HG03442 (cell line): ENCODE measurements at regions not wholly inside any gene's neighbourhood (a gene's known extent, or its start where the extent isn't known, plus 50 kb on each side); places are given as distances from the start of the nearest gene placed in this dataset.
"Not testable (repeated sequence)": the region's sequence is repeated elsewhere in the genome, so short reads cannot be mapped to it uniquely, and the experiment has no call there.

Source experiments
- ATAC-seq: cut with Tn5 transposase; IDR thresholded peaks from one replicate; pipeline ENCODE4 v1.9.1; 2021; ENCODE audit warnings: mild to moderate bottlenecking, moderate library complexity; ENCODE audit not compliant: unreplicated experiment

DNA sequence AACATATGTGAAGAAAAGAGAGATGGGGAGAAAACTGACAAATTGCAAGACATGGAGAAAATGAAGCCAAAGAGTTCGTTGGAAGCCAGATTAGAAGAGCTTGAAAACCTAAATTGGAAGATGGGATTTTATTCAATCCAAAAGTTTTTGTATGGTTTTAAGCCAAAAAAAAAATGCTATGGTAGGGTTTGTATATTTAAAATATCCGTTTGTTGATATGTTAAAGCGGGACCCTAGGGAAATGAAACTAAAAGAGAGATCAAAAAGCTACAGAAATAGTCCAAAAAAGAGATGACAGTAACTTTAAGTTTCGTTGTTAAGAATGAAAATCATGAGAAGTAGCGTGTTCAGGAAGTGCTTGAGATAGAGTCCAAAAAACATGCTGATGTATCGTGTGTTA is 617.7 kb upstream of the ADGRL2 start:
- no peak for ATAC-seq

DNA sequence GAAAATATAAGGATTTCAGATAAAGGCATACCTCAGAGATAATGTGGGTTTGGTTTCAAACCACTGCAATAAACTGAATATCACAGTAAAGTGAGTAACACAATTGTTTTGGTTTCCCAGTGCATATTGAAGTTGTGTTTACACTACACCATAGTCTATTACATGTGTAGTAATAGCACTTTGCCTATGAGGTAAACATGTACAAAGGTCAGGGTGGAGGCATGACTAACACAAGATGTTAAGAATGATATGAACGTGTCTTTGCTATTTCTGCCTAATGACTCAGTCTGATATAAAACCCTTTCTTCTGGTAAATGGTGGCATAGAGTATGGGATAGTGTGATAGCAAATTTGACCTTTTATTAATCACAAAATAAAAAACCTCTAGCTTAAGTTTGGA is 621.5 kb upstream of the ADGRL2 start:
- ATAC-seq, result no peak

DNA sequence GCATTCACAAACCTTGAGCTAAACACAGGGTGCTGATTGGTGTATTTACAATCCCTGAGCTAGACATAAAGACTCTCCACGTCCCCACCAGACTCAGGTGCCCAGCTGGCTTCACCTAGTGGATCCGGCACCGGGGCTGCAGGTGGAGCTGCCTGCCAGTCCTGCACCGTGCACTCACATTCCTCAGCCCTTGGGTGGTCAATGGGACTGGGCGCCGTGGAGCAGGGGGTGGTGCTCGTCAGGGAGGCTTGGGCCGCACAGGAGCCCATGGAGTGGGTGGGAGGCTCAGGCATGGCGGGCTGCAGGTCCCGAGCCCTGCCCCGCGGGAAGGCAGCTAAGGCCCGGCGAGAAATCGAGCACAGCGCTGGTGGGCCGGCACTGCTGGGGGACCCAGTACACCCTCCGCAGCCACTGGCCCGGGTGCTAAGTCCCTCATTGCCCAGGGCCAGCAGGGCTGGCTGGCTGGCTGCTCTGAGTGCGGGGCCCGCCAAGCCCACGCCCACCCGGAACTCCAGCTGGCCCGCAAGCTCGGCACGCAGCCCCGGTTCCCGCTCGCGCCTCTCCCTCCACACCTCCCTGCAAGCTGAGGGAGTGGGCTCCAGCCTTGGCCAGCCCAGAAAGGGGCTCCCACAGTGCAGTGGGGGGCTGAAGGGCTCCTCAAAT is 622.2 kb upstream of the ADGRL2 start:
- ATAC-seq, result not testable (repeated sequence)

DNA sequence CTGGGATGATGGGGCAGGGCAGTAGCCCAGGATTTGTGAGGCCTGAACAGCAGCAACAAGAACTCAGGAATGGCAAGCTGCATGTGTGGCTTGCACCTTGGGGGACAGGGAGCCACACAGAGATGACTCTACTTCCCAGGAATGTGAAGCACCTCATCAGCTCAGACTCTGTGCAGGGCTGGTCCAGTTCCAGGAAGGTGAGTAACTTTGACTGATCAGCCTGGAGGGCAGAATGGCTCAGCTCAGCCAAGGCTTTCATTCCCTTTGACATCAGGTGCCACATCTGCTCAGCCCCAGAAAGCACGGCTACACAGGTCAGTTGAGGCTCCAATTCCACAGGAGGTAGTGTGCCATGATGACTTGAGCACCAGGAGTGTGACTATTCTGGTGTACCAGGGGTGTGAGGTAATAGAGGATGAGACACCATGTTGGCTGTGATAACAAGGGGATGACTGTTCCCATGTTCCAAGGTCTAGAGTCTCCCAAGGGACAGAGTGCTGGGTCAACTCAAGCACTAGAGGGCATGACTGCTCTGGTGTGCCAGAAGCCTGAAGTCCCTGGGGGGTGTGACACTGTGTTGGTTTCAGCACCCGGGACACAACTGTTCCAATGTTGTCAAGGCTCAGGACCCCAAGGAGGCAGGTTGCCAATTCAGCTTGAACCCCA is 625.8 kb upstream of the ADGRL2 start:
- no peak for ATAC-seq

DNA sequence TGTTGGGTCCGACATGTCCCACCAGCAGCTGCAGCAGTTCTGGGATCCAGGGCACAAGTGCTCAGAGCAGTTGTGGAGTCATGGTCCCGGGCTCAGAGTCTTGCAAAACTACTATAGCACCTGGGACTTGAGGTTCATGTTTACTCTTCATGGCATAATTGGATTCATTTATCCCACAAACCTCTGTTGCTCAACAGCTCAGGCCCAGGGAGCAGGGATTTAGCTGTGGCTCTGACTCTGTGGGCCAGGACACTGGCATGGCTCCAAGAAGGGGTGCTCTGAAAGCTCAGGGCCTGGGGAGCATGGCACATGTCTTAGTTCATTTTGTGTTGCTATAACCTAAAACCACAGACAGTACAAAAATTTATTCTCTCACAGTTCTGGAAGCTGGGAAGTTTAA is 626.7 kb upstream of the ADGRL2 start:
- no peak for ATAC-seq

DNA sequence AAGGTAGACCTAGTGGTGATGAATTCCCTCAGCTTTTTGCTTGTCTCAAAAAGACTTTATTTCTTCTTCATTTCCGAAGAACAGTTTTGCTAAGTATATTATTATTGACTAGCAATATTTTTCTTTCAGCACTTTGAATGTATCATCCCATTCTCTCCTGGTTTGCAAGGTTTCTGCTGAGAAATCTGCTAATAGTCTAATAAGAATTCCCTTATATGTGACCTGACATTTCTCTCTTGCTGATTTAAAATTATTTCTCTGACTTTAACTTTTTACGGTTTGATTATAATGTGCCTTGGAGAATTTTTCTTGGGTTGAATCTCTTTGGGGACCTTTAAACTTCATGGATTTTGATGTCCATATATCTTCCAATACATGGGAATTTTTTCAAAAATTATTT is 628.3 kb upstream of the ADGRL2 start:
- no peak for ATAC-seq

DNA sequence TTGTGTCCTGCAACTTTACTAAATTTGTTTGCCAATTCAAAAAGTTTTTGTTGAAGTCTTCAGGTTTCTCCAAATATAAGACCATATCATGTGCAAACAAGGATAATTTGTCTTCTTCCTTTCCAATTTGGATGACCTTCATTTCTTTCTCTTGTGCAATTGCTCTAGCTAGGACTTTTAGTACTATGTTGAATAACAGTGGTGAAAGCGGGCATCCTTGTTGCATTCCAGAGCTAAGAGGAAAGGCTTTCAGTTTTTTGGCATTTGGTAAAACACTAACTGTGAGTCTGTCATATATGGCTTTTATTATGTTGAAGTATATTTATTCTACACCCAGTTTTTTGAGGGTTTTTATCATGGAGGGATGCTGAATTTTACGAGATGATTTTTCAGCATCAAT is 630.0 kb upstream of the ADGRL2 start:
- no peak for ATAC-seq

DNA sequence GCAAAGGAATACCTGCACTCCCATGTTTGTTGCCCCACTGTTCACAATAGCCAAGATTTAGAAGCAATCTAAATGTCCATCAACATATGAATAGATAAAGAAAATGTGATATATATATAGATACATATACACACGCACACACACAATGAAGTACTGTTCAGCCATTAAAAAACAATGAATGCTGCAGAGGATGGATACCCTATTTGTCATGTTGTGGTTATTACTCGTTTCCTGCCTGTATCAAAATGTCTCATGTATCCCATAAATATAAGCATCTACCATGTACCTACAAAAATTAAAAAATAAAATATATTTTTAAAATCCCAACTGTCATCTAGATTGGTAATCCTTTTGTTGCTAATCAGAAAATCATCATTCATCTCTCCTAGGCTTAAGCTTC is 634.8 kb upstream of the ADGRL2 start:
- no peak for ATAC-seq

DNA sequence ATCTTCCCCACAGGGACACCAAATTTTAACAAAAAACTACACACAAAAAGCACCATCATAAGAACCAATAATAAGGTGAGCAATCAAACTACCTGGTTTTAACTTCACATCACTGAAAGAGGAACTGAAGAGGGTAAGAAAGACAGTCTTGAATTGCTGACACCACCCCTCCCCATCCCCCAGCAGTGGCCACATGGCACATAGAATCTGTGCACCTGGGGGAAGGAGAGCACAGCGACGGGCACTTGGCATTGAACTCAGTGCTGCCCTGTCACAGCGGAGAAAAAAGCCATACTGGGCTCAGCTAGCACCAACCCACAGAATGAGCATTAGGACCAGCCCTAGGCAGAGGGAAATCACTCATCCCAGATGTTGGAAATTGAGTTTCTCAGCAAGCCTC is 640.0 kb upstream of the ADGRL2 start:
- no peak for ATAC-seq

DNA sequence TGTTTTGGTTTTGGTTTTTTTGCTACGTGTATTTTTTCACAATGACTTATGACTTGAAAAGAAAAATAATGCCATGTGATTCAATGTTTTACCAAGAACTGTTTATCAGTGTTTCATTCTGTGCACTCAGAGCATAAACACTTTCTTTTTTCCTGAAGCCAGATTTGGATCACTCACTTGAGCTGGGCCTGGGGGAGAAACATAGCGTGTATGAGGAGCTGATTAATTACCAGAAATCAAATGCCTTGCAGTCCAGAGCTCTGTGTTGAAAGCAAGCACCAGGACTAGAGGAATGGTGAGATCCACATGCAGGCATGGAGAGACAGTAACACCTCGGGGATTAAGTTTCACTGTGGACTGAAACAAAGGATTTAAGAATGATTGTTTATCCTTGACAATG is 642.1 kb upstream of the ADGRL2 start:
- ATAC-seq, result no peak

DNA sequence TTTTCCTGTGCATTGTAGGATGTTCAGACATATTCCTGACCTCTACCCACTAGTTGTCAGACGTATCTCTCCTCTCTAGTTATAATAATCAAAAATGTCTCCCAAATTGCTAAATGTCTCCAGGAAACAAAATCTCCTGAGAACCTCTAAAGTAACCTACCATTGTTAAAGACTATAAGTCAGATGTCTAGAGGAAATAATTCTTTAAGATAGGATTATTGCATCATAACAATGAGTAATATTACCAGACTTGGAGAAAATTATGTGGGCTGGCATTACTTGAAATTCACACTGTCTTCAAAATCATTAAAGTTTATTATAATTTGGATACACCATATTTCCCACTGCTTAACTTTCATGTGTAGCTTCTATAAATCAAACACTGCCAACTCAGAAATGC is 643.0 kb upstream of the ADGRL2 start:
- no peak for ATAC-seq

DNA sequence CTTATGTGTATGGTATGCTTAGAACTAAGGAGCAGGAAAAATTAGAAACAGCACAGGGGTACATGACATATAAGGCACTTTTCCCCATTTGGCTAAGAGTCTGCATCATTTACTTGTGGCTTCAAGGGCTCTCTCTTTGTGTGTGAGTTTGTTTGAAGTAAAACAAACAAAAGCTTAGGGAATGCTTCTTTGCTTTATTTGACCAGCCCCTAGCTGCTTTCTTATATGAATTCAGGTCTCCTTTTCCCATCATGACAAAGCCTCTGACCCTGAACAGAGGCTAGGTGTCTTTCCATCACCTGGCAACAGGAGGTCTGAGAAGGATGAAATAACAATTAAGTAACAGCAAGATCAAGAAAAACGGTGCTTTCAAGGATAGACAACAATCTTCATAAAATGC is 643.8 kb upstream of the ADGRL2 start:
- ATAC-seq, result no peak

DNA sequence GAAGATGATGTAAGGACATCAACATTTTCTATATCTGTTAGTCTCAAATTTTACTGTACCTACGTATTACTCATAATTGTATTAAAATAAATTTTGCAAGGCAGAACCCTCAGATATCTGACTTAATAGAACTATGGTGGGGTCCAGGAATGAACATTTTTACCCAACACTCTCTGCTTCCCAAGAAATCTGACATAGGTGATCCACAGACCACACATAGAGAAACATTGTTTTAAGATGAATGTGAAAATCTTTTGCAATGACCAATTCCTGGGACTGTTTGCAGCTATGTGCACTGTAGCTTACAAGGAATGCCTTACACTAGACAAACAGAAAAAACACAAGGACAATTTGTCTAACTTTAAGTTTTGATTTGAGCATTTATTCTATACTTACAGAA is 645.6 kb upstream of the ADGRL2 start:
- ATAC-seq, result no peak

DNA sequence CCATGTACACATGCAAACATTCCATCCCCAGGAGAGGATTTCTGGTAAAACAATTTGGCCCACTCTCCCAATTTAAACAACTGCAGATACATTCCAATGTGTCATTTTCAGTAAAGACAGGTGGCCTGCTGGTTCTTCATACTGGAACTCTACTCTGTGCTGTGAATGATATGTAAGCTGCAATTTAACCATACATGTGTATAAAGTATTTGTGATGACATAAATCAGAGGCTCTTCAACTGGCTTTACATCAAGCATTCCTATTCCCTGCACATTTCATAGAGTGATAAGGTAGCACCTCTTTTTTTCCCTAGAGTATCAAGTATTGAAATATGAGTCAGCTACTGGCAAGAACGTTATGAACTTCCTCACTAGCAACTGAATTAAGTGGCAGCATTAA is 649.5 kb upstream of the ADGRL2 start:
- no peak for ATAC-seq

DNA sequence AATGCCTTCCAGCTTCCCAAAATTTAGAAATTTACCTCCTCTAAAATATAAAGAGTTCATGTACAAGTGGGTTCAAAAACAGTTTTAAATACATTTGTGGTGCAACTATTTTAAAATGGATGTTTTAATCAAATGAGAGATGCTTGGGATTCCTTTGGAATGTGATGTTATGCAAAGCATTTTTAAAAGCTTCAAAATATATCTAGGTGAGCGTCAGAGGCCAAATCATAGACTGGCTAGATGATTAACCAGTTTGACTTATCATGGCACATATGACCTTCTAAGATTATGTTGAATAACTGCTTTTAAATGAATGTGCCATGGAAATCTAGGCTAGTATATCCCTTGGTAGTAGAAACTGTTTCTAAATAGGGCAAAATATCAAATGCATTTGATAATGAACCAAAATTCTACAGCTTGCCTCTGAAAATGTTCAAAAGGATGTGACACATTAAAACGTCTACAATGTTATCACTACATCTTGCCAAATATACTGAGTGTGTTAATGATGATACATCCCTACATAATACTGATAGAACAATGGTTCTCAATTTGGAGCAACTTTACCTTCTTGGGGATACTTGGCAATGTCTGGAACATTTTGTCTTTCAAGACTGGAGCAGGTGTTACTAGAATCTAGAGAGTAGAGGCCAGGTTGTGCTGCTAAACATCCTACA is 650.9 kb upstream of the ADGRL2 start:
- ATAC-seq, result no peak

DNA sequence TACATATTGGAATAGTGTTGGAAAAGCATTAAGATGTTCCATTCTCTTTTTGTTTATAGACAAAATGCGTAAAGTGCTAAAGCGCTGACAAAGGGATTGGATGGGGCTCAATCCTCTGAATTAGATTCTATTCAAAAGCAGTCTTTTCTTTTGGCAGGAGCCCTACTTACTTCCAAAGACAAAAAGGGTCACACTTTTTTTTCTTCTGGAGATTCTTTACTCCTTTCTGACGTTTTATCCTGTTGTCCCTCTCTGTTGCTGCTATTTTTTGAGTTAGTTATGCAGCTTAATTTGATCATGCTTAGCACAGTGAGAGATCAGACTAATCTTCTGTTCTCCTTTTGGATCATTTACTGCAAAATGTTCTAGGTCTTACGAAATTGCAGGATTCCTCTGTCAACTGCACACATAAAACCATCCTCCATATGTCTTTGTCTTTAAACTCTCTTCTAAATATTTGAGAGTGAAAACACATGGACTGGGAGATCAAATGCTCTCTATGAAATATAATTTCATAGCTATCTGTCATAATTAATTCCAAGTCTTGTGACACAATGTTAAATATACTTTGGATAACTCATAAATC is 656.4 kb upstream of the ADGRL2 start:
- ATAC-seq, result no peak

DNA sequence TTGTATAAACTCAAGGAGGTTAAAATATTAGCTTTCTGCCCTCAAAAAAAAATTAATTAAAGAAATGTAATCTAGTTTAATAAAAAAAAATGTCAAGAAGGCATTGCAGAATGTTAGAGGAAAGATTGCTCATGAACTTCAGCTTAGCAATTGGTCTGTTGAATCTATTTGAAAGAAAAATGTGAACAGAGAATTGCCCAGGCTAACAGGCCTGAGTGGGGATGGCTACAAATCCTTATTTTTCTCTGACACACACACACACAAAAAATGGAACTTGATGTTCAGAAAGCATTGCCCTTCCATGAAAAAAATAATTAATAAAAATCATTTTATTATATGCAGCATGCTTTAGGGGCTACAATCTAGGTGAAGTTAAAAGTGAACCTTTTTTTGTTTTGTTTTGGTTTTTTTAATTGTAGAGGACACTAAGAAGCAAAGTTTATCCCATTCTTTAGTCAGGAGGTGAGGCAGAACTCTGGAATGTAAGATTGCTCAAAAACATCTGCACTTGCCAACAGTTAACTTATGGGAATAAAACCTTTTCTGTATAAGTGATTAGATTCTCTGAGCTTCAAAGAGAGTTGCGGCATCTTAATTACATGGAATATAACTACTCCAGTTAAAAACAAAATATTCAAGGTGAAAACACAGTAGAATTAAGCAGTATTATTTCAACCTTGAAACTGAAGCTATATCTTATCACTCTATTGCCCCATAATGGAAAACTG is 658.5 kb upstream of the ADGRL2 start:
- no peak for ATAC-seq

DNA sequence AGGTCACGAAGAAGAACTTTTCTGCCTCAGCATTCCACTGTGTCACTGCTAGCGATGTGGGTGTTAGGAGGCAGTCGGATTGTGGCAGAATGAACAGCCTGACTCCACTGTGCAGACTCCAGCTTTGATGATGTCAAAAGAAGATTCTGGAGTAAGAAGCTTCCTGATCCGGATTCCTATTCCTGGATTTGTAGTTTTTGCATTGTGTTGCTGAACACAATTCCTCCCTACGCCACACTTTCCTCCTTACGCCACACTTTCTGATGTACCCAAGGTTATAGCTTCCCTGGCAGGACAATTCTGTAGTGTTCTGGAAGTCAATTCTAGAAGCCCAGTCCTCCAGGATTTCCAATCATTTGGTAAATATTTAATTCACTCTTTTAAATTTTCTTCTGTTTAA is 665.2 kb upstream of the ADGRL2 start:
- ATAC-seq, result no peak

DNA sequence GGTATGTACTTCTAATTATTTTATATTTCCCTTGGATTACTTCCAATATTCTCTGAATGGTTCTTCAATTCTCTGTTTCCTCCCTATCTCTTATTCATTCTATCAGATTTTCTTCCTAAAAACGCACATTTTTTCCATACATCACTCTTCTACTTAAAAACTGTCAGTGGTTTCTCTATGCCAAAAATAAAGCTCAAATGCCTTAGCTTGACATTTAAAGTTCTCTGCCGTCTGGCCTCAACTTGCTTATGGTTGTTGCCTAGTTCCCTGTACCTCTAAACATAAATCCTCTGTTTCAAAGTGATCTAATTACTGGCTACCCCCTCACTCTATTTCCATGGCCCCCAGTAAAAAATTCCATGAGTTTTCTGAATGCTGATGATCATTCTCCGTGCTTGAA is 671.0 kb upstream of the ADGRL2 start:
- ATAC-seq, result no peak

DNA sequence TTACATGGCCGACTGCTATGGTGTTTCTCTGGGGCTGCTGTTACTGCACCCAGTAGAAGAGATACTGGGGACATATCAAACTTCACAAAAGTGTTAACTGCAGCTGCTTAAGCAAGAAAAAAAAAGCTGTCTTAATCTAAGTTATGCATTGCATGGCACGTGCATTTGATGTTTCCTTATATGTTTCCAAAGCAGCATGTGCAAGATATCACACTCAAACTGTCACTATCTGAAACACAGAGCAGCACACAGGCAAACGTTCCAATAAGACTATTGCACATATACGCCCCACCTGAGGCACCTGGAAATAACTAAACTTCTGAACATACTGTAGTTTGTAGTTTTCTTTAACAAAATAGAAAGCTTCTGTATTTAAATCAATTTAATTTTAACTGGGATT is 671.4 kb upstream of the ADGRL2 start:
- ATAC-seq, result no peak

DNA sequence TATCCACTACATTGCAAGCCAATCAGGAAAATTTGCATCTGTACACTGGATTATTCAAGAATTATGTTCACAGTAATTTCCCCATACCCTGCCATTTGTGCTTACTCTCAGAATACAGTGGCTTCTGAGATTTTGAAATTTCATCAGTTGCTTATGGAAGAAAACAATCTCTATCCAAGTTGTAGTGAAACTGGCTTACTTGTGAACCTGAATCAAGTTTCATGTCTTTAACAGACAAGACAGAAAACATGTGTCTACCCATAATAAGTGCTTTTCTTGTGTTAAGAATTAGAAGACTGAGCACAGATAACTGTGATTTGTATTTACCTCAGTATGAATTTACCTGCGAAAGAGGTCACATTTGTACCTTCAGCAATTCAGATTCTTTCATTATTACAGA is 672.7 kb upstream of the ADGRL2 start:
- no peak for ATAC-seq
